H1 (cell line): ENCODE measurements at regions not wholly inside any gene's neighbourhood (a gene's known extent, or its start where the extent isn't known, plus 50 kb on each side); places are given as distances from the start of the nearest gene placed in this dataset.

Experiments
- CTCF ChIA-PET: fragments of 300-600 bp; sonication (Branson Sonifier 250); formaldehyde crosslinking; loops from one replicate; lab custom pipeline; 2021; ENCODE audit not compliant: partially characterized antibody; lab: Charles Lee
- POLR2A ChIA-PET: fragments of 300-600 bp; sonication (Branson Sonifier 250); formaldehyde crosslinking; loops from one replicate; lab custom pipeline; 2021; ENCODE audit warnings: inconsistent platforms; ENCODE audit not compliant: partially characterized antibody; lab: Charles Lee
- DNase-seq, 2 experiments: peaks; one replicate each; pipeline versions ENCODE4 v3.0.0 to v3.0.0-alpha.2; 2010 to 2022; ENCODE audit warnings: low spot score in 2 of 2, low read depth in 1 of 2, mixed read lengths in 1 of 2
- FAIRE-seq: peaks from 2 replicates; lab custom pipeline; 2011; peaks lifted over from hg19 to GRCh38; lab: Jason Lieb, UNC
- H2AFZ ChIP-seq: 2 replicates; pipeline ENCODE4 v1.8.1; 2012; ENCODE audit warnings: low read length, inconsistent platforms
- H2AK5ac ChIP-seq: 2 replicates; pipeline ENCODE4 v1.6.1; 2013; ENCODE audit warnings: low read depth, low read length
- H2BK120ac ChIP-seq: replicated peaks from 2 replicates; pipeline ENCODE3; 2013; ENCODE audit warnings: low read depth, low read length, inconsistent platforms
- H2BK12ac ChIP-seq: 2 replicates; pipeline ENCODE4 v1.6.1; 2013; ENCODE audit warnings: low read depth, low read length
- H2BK15ac ChIP-seq: 2 replicates; pipeline ENCODE4 v1.6.1; 2013; ENCODE audit warnings: low read length
- H2BK20ac ChIP-seq: 2 replicates; pipeline ENCODE4 v1.6.1; 2013; ENCODE audit warnings: low read length
- H2BK5ac ChIP-seq: 2 replicates; pipeline ENCODE4 v1.6.1; 2013; ENCODE audit warnings: low read depth, low read length
- H3K14ac ChIP-seq: 2 replicates; pipeline ENCODE4 v1.6.1; 2013; ENCODE audit warnings: inconsistent platforms; ENCODE audit not compliant: insufficient read length
- H3K18ac ChIP-seq: 2 replicates; pipeline ENCODE4 v1.6.1; 2013; ENCODE audit warnings: low read length; ENCODE audit errors: extremely low read depth
- H3K23ac ChIP-seq: 2 replicates; pipeline ENCODE4 v1.6.1; 2013; ENCODE audit warnings: inconsistent platforms; ENCODE audit not compliant: insufficient read length
- H3K23me2 ChIP-seq: 2 replicates; pipeline ENCODE4 v1.6.1; 2013; ENCODE audit warnings: low read depth, low read length
- H3K27ac ChIP-seq: 2 replicates; pipeline ENCODE4 v1.6.1; 2011; ENCODE audit warnings: low read depth, low read length, inconsistent platforms
- H3K27me3 ChIP-seq, 4 experiments: replicated peaks in 1 of 4; 1 replicate in 1 of 4; 2 replicates in 3 of 4; pipeline versions ENCODE4 v1.6.1 to v1.8.1; 2011 to 2013; ENCODE audit warnings: low read length in 3 of 4, mild to moderate bottlenecking in 3 of 4, inconsistent platforms in 2 of 4, mixed read lengths in 2 of 4, moderate library complexity in 1 of 4; ENCODE audit not compliant: control insufficient read depth in 3 of 4, insufficient read depth in 3 of 4; ENCODE audit errors: extremely low read depth in 1 of 4
- H3K36me3 ChIP-seq, 4 experiments: 2 replicates each; pipeline versions ENCODE4 v1.6.1 to v1.8.1; 2011 to 2013; ENCODE audit warnings: mild to moderate bottlenecking in 4 of 4, low read length in 3 of 4, moderate library complexity in 2 of 4, control low read depth in 1 of 4, inconsistent platforms in 1 of 4; ENCODE audit not compliant: insufficient read depth in 4 of 4, control insufficient read depth in 2 of 4
- H3K4ac ChIP-seq: replicated peaks from 2 replicates; pipeline ENCODE3; 2013; ENCODE audit warnings: low read length, low read depth, mixed read lengths, inconsistent platforms; ENCODE audit not compliant: insufficient read length
- H3K4me1 ChIP-seq, 4 experiments: replicated peaks in 1 of 4; 1 replicate in 1 of 4; 2 replicates in 3 of 4; pipeline versions ENCODE4 v1.6.1 to v1.8.1; 2011 to 2013; ENCODE audit warnings: low read length in 3 of 4, inconsistent platforms in 2 of 4, mixed read lengths in 1 of 4; ENCODE audit not compliant: insufficient read depth in 4 of 4, control insufficient read depth in 3 of 4
- H3K4me2 ChIP-seq, 2 experiments: 2 replicates each; pipeline versions ENCODE4 v1.6.1 to v1.8.1; 2011 to 2013; ENCODE audit warnings: low read depth in 2 of 2, low read length in 2 of 2, control low read depth in 1 of 2, inconsistent platforms in 1 of 2, mild to moderate bottlenecking in 1 of 2; ENCODE audit not compliant: insufficient read depth in 1 of 2
- H3K4me3 ChIP-seq, 4 experiments: fragments of 200-600, 300-600 bp in 1 of 4; sonication (generic), shearing (Covaris generic), sonication (Bioruptor Twin) in 1 of 4; 2 replicates each; pipeline versions ENCODE4 v1.5.1 to v1.8.1; 2011 to 2016; ENCODE audit warnings: low read length in 4 of 4, low read depth in 3 of 4, control low read depth in 2 of 4, inconsistent platforms in 2 of 4, mild to moderate bottlenecking in 2 of 4, mixed read lengths in 1 of 4, moderate library complexity in 1 of 4; ENCODE audit not compliant: insufficient read depth in 2 of 4; ENCODE audit errors: extremely low read depth in 1 of 4
- H3K56ac ChIP-seq: replicated peaks from 2 replicates; pipeline ENCODE3; 2013; ENCODE audit warnings: low read depth, mild to moderate bottlenecking, mixed read lengths, low read length, inconsistent platforms; ENCODE audit not compliant: insufficient read length
- H3K79me1 ChIP-seq: 2 replicates; pipeline ENCODE4 v1.6.1; 2013; ENCODE audit warnings: low read depth, low read length, control low read depth
- H3K79me2 ChIP-seq, 2 experiments: 2 replicates each; pipeline versions ENCODE4 v1.6.1 to v1.8.1; 2012 to 2013; ENCODE audit warnings: low read length in 2 of 2, mild to moderate bottlenecking in 2 of 2, inconsistent platforms in 1 of 2; ENCODE audit not compliant: insufficient read depth in 2 of 2, control insufficient read depth in 1 of 2
- H3K9ac ChIP-seq, 4 experiments: replicated peaks in 1 of 4; 1 replicate in 1 of 4; 2 replicates in 3 of 4; pipeline versions ENCODE4 v1.6.1 to v1.8.1; 2011 to 2013; ENCODE audit warnings: low read depth in 3 of 4, low read length in 3 of 4, control low read depth in 2 of 4, mild to moderate bottlenecking in 2 of 4, moderate library complexity in 2 of 4, inconsistent platforms in 1 of 4; ENCODE audit errors: extremely low read depth in 1 of 4
- H3K9me3 ChIP-seq, 2 experiments: 2 replicates each; pipeline versions ENCODE4 v1.6.1 to v1.8.1; 2012 to 2013; ENCODE audit warnings: mild to moderate bottlenecking in 2 of 2, moderate library complexity in 2 of 2, control low read depth in 1 of 2, inconsistent platforms in 1 of 2, low read depth in 1 of 2, low read length in 1 of 2, mixed read lengths in 1 of 2; ENCODE audit not compliant: insufficient read depth in 2 of 2
- H4K20me1 ChIP-seq, 2 experiments: replicated peaks in 1 of 2; 2 replicates each; pipeline versions ENCODE3 to v1.8.1; 2011 to 2013; ENCODE audit warnings: inconsistent platforms in 2 of 2, low read length in 2 of 2, mild to moderate bottlenecking in 1 of 2; ENCODE audit not compliant: insufficient read depth in 2 of 2, control insufficient read depth in 1 of 2
- H4K5ac ChIP-seq: 2 replicates; pipeline ENCODE4 v1.6.1; 2013; ENCODE audit warnings: low read length, low read depth, mixed read lengths, inconsistent platforms; ENCODE audit not compliant: insufficient read length
- H4K8ac ChIP-seq: 2 replicates; pipeline ENCODE4 v1.8.0; 2013; ENCODE audit warnings: mild to moderate bottlenecking, moderate library complexity, low read length, inconsistent platforms; ENCODE audit not compliant: insufficient read depth; ENCODE audit errors: extremely low read depth
- H4K91ac ChIP-seq: replicated peaks from 2 replicates; pipeline ENCODE3; 2013; ENCODE audit warnings: low read length, mixed read lengths, inconsistent platforms; ENCODE audit not compliant: insufficient read length
- ASH2L ChIP-seq: fragments of 200-600, 300-600 bp; sonication (generic); IDR thresholded peaks from one replicate; pipeline ENCODE4 v1.7.1; 2017; ENCODE audit warnings: low read length
- BACH1 ChIP-seq: IDR thresholded peaks from 2 replicates; pipeline ENCODE4 v1.6.1; 2012; ENCODE audit warnings: low read length, improper control_type of control experiment
- CEBPB ChIP-seq: IDR thresholded peaks from 2 replicates; pipeline ENCODE4 v1.6.1; 2012; ENCODE audit warnings: low read depth, low read length
- EGR1 ChIP-seq: IDR thresholded peaks from 2 replicates; pipeline ENCODE4 v1.6.1; 2011; ENCODE audit warnings: low read depth, low read length, borderline replicate concordance
- HDAC2 ChIP-seq, 2 experiments: fragments of 300-600 bp in 1 of 2; sonication (generic) in 1 of 2; IDR thresholded peaks; 2 replicates each; pipeline ENCODE4 v1.6.1; 2011 to 2012; ENCODE audit warnings: low read depth in 2 of 2, low read length in 2 of 2, mild to moderate bottlenecking in 2 of 2, moderate library complexity in 2 of 2, borderline replicate concordance in 1 of 2, inconsistent platforms in 1 of 2
- NRF1 ChIP-seq: IDR thresholded peaks from 2 replicates; pipeline ENCODE4 v1.6.1; 2011; ENCODE audit warnings: mild to moderate bottlenecking, low read depth, low read length, improper control_type of control experiment
- PHF8 ChIP-seq: fragments of 200-600 bp; sonication (generic); conservative IDR thresholded peaks from 2 replicates; pipeline ENCODE4 v1.7.1; 2012; ENCODE audit warnings: low read depth, mild to moderate bottlenecking, inconsistent platforms, low read length, moderate library complexity
- POLR2AphosphoS5 ChIP-seq: IDR thresholded peaks from 2 replicates; pipeline ENCODE4 v1.6.1; 2011; ENCODE audit warnings: low read depth, low read length
- RXRA ChIP-seq: IDR thresholded peaks from 2 replicates; pipeline ENCODE4 v1.6.1; 2011; ENCODE audit warnings: low read depth, mild to moderate bottlenecking, low read length, moderate library complexity; ENCODE audit not compliant: insufficient read depth
- SAP30 ChIP-seq: fragments of 300-600 bp; sonication (generic); IDR thresholded peaks from 2 replicates; pipeline ENCODE4 v1.7.1; 2012; ENCODE audit warnings: low read length, moderate library complexity, mild to moderate bottlenecking, inconsistent platforms; ENCODE audit not compliant: insufficient read depth, insufficient replicate concordance
- SIN3A ChIP-seq, 2 experiments: IDR thresholded peaks in 1 of 2; conservative IDR thresholded peaks in 1 of 2; 2 replicates each; pipeline ENCODE4 v1.6.1; 2011 to 2012; ENCODE audit warnings: low read length in 2 of 2, improper control_type of control experiment in 1 of 2, low read depth in 1 of 2, mild to moderate bottlenecking in 1 of 2
- SP1 ChIP-seq: IDR thresholded peaks from 2 replicates; pipeline ENCODE4 v1.6.1; 2011; ENCODE audit warnings: low read depth, low read length
- TBP ChIP-seq: IDR thresholded peaks from 2 replicates; pipeline ENCODE4 v1.6.1; 2011; ENCODE audit warnings: low read depth, low read length, improper control_type of control experiment
- YY1 ChIP-seq: IDR thresholded peaks from 2 replicates; pipeline ENCODE4 v1.6.1; 2011; ENCODE audit warnings: low read depth, mild to moderate bottlenecking, low read length
- WGBS, 2 experiments: shearing (Covaris generic) in 1 of 2; methylation state at CpG; one replicate each; pipeline versions ENCODE4 v1.1.6 to v1.1.7; 2013 to 2015; ENCODE audit warnings: low lambda C conversion rate in 2 of 2, mixed read lengths in 2 of 2, inconsistent platforms in 1 of 2, low coverage in 1 of 2, missing lambda C conversion rate in 1 of 2; ENCODE audit not compliant: insufficient replicate concordance in 2 of 2, insufficient coverage in 1 of 2, insufficient read length in 1 of 2; ENCODE audit errors: extremely low coverage in 1 of 2, missing lambda C conversion rate in 1 of 2; 5-methylcytosine and 5-hydroxymethylcytosine counted together

DNA sequence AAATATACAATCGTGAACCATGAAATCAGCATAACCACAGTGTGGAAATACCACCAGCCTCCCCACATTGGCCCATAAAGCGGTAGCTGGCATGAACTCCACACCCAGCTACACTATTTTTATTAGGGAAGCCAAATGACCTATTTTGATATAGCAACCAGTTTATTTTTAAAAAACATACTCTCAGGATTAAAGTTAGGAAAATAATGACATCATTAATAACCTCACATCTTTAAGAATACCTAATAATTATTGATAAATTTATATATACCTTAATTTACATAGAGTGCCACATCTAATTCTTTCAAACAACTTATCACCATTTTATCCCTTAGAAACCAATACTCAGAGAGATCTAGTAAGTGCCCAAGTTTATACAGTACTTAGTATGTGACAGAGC lies 692.0 kb upstream of the PKDCC start:
- H2BK5ac ChIP-seq: no peak overlapping the region
- H3K4ac ChIP-seq: no peak overlapping the region
- H3K23me2 ChIP-seq: no peaks in the 10 kb centered on the region
- H3K9ac ChIP-seq: no peak overlapping the region
- H4K5ac ChIP-seq: no peak overlapping the region
- CTCF ChIA-PET: no interaction called here
- H4K20me1 ChIP-seq: no peaks in the 10 kb centered on the region
- H4K91ac ChIP-seq: no peak overlapping the region
- WGBS, 2 experiments: 88% methylated on average over 2 of the region's 2 CpGs; no CpG with 5 or more reads in 1 of the 2 experiments
- no peaks in the 10 kb centered on the region for H3K4me1 ChIP-seq
- no peak overlapping the region for H2BK15ac ChIP-seq
- no peak overlapping the region for H3K4me3 ChIP-seq
- H2AK5ac ChIP-seq: no peak overlapping the region
- H2AFZ ChIP-seq: no peak overlapping the region
- DNase-seq: no peak
- no peak overlapping the region for H3K14ac ChIP-seq
- no peak overlapping the region for H2BK120ac ChIP-seq
- no peak overlapping the region for H3K56ac ChIP-seq
- FAIRE-seq: no peak
- H3K79me2 ChIP-seq: no peaks in the 10 kb centered on the region
- no peaks in the 10 kb centered on the region for H3K79me1 ChIP-seq
- no peak overlapping the region for H3K27ac ChIP-seq
- POLR2A ChIA-PET: no interaction called here
- H3K4me2 ChIP-seq: no peak overlapping the region
- H3K36me3 ChIP-seq: no peaks in the 10 kb centered on the region
- no peak overlapping the region for H2BK12ac ChIP-seq
- H3K18ac ChIP-seq: no peak overlapping the region
- no peak overlapping the region for H2BK20ac ChIP-seq
- no peaks in the 10 kb centered on the region for H3K9me3 ChIP-seq
- TF ChIP-seq CEBPB (no peak), POLR2AphosphoS5 (no peak), PHF8 (no peak), ASH2L (no peak), SAP30 (no peak), SIN3A (conservative IDR thresholded peaks at IDR 0.05 in 1 of 2, IDR thresholded peaks at IDR 0.05 in 1 of 2; ENCODE audit: low read depth in 1 of 2, low read length in 2 of 2) (no peak), TBP (no peak), HDAC2 (IDR thresholded peaks at IDR 0.05; ENCODE audit: borderline replicate concordance in 1 of 2, low read depth in 2 of 2, low read length in 2 of 2) (no peak), RXRA (no peak), SP1 (no peak), BACH1 (no peak), YY1 (no peak), NRF1 (no peak), EGR1 (no peak)
- no peaks in the 10 kb centered on the region for H3K27me3 ChIP-seq
- no peak overlapping the region for H4K8ac ChIP-seq
- H3K23ac ChIP-seq: no peak overlapping the region
